HFF-Myc (cell line): ENCODE measurements at regions not wholly inside any gene's neighbourhood (a gene's known extent, or its start where the extent isn't known, plus 50 kb on each side); places are given as distances from the start of the nearest gene placed in this dataset.

Source experiments
- DNase-seq: peaks from one replicate; pipeline ENCODE4 v3.0.0-alpha.2; 2011; ENCODE audit warnings: low read depth; ENCODE audit errors: extremely low read depth
- H3K4me3 ChIP-seq: replicated peaks from 2 replicates; pipeline ENCODE4 v1.5.1; 2011; ENCODE audit warnings: low read depth, mild to moderate bottlenecking, control low read depth, low read length
- CTCF ChIP-seq: IDR thresholded peaks from 2 replicates; pipeline ENCODE4 v1.5.1; 2012; ENCODE audit warnings: mild to moderate bottlenecking, low read depth, low read length, control low read depth; ENCODE audit errors: missing control alignments

- no peak for DNase-seq
- TF ChIP-seq CTCF, result no peak
- H3K4me3 ChIP-seq, result no peak overlapping the region
Observed at GRCh38 chr6:166019214-166019613, 148.4 kb downstream of the TBXT start.

GRCh38 chr6:166017032-166017635 is 150.5 kb downstream of the TBXT start:
- DNase-seq, result no peak
- no peak for TF ChIP-seq CTCF
- H3K4me3 ChIP-seq, result no peak overlapping the region

DNA sequence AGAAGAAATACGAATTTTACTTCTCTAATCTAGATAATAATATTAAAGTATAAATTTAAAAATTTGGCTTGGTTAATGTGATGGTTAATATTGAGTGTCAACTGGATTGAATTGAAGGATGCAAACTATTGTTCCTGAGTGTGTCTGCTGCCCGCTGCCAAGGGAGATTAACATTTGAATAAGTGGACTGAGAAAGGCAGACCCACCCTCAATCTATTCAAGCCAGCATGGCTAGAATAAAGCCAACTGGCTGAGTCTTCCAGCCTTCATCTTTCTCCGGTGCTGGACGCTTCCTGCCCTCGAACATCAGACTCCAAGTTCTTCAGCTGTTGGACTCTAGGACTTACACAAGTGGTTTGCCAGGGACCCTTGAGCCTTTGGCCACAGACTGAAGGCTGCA is 152.7 kb downstream of the TBXT start:
- H3K4me3 ChIP-seq, result no peak overlapping the region
- TF ChIP-seq CTCF, result no peak
- DNase-seq, result no peak

- no peak overlapping the region for H3K4me3 ChIP-seq
- TF ChIP-seq CTCF, result no peak
- no peak for DNase-seq
Observed at GRCh38 chr6:166010136-166010960, 157.3 kb downstream of the TBXT start.

- H3K4me3 ChIP-seq, result no peak overlapping the region
- no peak for DNase-seq
Observed at GRCh38 chr6:166009385-166010031, 158.1 kb downstream of the TBXT start.

More at GRCh38 chr6:166009385-166010031, 158.1 kb downstream of the TBXT start:
- TF ChIP-seq CTCF, result no peak
